GM18861 (cell line): ENCODE measurements at regions not wholly inside any gene's neighbourhood (a gene's known extent, or its start where the extent isn't known, plus 50 kb on each side); places are given as distances from the start of the nearest gene placed in this dataset.

Experiments
- ATAC-seq: cut with Tn5 transposase; IDR thresholded peaks from one replicate; pipeline ENCODE4 v1.9.1; 2021; ENCODE audit not compliant: unreplicated experiment

DNA sequence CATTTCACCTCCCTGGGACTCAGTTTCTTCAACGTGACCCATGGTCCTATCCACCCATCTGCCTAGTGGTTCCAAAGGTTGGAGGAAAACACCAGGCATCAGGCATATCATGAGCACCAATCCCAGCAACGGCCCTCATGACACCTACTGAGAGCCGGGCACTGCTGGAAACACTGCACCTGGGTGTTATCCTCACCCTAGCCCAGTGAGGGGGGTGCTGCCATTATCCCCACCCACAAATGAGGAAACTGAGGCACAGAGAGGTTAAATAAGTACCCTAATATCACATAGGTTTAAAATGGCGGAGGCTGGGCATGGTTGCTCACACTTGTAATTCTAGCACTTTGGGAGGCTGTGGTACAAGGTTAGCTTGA is 206.9 kb downstream of the MATN1 start:
- ATAC-seq, result no peak

DNA sequence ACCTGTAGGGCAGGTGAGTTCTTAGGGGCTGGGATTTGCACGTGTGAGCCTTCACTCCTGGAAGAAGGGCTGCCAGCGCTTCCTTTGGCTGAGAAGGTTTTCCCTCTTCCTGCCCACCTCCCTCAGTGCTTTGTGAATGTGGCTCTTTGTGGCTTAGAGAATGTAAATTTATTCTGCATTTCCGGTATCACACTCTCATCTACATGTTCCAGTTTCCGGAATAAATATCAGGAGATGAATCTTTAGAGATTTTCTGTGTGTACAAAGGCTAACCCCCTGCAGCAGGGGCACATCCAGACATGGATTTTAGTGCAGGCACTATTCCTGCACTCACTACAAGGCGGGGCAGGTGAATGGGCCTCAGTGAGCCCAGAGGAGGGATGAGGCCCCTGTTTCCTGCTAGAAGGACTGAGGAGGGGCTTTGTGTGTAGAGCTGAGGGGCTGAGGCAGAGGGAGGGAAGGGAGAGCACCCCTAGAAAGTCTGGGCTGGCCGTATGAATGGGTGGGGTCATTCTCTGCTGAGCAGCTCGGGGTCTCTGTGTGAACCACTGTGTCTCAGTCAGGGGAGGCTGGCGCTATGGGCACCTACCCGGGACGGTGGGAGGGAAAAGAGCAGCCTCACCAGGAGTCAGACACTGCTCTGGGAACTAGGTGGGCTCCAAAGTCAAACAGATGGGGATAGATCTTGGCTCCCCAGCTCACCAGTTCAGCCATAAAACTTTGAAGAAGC is 207.5 kb downstream of the MATN1 start:
- ATAC-seq, result no peak

DNA sequence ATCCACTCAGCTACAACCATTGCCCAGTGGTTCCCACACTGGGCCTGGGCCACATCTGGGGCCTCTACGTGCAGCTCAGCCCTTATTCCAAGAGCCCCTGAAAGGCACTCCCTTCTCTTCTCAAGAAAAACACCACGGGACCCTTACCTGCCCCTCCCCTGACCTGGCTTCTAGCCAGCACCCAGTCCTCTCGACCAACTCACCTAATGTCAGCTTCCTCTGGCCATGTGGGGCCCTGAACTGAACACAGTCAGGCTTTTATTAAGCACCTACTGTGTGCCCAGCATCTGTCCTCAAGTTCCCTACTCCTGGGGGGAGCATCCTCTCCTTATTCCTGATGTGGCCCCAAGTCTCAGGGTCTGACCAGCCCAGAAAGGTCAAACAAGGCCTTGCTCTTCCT is 208.4 kb downstream of the MATN1 start:
- ATAC-seq, result no peak

DNA sequence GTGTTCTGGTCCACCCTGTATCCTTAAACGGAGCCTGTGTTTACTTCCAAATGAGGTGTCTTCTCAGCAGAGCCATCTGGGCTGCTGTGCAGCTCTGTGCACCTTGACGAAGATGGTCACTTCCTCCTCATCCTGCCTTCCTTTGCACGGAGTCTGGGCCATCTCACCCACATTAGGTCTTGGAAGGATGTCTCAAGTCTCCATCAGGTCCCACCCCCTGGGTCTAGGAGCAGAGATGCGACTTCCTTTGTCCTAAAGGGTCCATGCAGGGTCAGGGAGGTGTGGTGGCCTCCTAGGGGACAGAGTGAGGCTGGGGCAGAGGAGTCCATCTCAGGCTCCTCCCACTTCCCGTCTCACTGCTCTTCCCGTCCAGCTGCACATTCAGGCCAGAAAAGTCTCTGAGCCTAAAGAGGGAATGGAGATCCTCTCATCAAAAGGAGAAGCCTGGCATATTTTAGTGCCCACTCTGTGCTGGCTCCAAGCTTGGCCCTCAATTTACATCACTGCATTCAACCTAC is 209.2 kb downstream of the MATN1 start:
- no peak for ATAC-seq

DNA sequence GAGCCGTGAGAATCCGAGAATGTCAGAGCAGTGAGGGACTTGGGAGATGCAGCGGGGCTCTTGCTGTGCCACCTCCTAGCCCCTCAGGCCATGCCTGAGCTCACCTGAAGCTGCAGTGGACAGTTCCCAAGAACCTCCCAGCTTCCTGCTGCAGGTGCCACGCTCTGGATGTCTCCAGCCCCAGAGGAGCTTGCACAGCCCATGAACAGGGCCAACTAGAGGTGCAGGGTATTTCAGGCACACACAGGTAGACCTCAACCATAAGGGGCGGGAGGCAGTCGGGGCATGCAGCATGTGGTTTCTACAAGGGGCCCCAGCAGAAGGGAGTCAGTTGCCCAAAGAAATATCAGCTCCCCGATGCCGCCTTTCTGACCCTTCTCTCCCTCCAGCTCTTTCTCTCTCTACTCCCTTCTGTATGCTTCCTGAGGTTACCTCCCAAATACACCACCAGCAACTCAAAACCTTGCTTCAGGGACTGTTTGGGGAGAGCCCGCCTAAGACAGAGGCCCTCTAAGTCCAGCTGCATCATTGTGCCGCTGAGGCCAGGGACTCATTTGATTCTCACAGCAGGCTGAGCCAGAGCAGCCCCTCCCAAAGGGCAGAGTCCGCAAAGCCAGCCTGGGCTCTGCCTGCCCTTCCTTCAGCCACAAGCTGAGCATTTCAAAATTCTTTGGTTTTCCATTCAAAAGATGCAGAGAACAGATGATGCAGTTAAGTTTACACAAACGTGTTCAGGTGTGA is 209.8 kb downstream of the MATN1 start:
- ATAC-seq, result no peak

DNA sequence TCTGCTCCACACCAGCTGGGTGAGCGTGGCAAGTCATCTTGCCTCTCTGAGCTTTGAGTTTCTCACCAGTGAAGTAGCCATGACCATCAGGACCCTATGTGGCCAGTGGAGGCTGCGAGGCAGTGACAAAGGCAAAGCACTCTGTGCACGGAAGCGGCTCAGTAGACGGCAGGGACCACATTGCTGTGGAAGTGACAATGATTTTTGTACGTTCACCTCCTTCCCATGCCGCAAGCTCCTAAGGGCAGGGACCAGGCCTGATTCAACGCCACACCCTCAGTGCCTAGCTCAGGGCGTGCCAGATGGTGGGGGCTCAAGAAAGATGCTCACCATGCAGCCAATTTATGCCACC is 210.5 kb downstream of the MATN1 start:
- ATAC-seq, result no peak

DNA sequence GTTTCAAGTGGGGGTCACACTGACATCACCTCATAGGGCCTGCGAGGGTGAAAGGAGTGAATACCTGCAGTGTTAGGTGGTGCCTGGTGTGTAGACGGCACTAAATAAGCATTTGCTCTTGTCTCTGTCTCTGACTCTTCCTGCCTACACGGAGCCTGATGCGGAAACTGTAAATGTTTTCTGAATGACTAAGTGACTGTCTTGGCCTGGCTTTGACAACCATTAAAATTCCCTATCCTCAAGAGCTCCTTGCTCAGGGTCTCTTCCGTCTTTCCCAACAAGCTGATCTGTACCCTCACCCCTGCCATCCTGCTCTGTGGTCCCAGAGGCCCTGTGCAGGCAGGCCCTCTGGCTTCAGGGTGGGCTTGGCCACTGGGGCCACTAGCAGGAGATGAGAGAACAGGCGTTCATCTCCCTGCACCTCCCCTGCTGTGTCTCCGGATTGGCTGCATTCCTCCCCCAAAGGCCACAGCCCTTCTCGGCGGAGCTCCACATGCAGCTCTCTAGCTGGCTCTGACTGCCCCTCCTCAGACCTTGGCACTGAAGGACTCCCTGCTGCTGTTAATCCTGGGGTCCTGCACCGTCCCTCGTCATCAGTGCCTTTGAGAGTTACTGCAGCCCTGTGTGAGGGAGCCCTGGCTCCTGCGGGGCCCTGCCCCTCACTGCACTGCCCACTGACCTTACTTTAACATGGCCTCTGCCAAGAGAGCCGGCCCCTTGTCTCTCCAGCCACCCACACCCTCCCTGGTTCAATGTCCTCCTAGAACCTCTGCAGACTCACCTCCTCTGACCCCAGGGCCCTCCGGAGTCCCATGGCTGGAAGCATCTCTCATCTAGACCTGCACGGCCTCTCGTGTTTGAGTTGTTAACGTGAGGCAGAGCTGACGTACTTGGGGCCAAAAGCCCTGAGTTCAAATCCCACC is 211.1 kb downstream of the MATN1 start:
- no peak for ATAC-seq

DNA sequence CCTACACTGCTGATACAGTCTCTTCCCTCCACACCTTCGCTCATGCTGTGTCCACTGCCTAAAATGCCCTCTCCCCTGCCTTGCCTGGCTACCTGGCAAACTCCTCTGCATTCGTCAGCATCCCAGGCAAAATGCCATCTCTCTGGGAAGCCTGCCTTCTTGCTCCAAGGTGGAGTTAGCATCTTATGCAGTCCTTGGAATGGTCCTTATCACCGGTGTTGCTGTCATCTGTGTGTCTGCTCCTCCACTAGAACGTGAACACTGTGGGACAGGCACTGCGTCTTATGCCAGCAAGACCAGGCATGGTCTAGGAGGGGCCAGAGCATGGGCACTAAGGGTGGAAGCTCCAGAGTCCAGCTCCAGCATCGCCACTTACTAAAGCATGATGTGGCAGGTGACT is 211.8 kb downstream of the MATN1 start:
- ATAC-seq, result no peak

DNA sequence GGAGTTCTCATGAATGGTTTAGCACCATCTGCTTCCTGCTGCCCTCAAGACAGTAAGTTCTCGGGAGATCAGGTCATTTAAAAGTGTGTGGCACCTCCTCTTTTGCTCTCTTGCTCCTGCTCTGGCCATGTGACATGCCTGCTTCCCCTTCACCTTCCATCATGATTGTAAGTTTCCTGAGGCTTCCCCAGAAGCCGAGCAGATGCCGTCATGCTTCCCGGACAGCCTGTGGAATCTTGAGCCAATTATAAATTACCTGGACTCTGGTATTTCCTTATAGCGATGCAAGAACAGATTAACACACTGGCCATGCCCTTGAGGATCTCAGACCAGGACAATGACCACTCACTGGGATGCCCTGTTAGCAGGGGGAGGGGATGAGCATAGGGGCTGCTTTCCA is 212.3 kb downstream of the MATN1 start:
- ATAC-seq, result no peak

DNA sequence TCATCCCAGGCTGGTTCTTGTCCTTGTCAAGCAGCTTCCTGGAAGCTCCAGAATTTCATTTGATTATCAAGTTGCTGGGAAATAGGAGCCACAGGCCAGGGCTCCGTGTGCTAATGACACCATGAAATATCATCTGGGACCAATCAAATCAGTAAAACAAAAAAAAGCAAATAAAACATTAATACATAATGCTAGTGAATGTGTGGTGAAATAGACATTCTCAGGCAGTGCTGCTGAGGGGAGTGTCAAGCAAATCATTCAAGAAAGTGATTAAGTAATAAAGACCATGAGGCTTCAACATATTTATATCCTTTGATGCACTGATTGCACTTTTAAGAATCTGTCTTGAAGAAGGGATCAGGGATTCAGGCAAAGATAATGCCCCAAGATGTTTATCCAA is 213.7 kb downstream of the MATN1 start:
- no peak for ATAC-seq

DNA sequence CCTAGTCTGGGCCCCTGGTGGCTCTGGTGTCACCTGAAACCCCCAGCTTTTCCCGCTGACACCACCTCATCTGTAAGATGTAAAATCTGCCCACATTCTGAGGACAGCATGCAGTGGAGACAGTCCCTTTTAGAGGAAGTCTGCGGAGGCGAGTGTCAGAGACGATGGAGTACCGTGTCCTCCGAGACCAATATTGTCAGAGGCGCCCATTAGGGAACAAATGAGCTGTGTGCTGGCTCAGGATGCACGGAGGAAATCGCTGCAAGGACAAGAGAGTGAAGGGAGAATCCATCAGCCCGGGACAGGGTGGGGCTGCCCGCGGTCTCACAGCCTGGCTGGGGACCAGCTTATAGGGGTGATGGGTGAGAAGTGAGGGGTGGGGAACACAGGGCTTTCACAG is 214.8 kb downstream of the MATN1 start:
- no peak for ATAC-seq

DNA sequence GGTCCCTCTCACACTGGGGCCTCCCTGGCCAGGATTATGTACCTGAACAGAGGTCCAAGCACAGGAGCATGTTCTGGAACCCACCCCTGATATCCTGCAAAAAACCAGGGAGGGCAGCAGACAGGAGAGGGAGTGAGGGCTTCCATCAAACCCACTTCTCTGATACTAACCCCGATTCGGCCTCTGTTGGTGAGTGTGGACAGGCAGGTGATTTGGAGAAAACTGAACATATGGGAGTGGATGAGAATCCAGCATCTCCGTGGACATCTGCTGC is 215.3 kb downstream of the MATN1 start:
- ATAC-seq, result no peak

DNA sequence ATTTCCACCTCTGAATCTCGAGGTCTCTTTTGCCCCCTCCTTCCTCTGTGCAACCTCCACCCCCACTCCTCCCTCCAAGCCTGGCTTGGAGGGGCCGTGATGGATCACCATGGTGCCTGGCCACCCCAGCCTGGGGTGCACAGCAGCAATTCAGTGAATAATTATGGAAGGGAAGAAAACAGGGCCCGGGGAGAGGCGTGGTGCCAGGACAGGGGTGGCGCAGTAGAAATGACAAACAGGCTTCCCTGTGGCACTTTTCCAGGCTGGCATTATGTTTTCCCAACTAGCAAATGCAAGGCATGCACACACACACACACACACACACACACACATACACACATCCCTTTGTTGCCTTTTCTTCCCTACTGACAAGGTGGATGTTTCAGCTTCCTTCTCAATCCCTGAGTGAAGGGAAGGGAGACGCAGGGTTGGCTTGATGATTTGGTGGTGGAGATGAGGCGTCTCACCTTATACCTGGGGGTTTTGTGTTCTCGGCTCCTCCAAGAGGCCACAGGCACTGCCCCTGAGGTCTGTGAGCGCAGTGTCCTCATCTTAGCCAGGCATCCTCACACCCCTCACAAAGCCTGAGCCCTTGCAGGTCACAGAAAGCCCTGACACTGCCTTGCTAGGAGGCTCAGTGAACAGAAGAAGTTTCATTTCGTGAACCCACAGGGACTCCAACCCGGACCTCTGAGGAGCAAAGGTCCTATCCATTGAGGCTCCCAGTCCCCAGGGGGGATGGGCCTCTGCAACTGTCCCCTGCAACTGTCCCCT is 215.8 kb downstream of the MATN1 start:
- ATAC-seq, result no peak

DNA sequence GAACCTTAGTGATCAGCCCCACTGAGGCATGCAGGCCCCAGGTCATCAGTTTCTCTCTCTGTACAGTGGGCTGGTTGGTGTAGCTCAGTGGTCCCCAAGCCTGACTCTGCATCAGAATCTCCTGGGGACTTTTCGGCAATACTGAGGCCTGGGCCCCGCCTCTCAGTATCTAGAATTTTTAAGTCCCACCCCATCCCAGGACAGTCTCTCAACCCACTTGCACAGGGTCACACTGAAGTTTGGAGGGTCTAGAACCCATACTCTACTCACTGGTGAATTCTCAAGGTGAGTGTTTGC is 216.4 kb downstream of the MATN1 start:
- ATAC-seq, result no peak

DNA sequence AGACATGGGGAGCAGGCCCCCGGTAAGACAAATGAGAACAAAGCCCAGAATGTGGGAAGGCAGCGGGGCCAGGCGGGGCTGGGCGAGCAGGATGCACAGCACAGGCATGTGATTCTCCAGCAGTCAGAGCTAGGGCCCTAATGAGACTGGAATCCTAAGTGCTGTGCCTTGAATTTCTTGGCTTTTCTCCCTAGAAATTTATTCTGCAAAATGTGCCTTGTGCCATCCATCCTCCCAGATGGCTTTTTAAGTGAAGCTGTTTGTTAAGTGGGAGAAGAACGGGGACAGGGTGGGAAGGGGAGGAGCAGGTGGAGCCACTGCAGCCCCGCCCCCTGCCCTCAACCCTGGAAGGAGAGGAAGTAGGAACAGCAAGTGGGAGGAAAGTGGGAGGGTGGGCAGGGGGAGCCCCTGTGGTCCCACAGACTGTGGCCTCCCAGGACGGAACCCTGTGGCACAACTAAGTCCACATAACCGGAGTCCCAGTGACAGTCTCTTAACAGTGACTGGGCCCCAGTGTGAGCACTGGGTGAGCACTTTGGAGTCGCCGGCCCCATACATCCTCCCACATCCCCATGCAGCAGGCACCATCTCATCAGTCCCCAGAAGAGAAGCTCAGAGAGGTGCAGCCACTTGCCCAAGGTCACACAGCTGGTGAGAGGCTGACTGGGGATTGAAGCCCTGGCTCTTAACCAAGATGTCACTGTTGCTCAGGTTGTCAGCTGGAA is 216.9 kb downstream of the MATN1 start:
- ATAC-seq, result no peak

DNA sequence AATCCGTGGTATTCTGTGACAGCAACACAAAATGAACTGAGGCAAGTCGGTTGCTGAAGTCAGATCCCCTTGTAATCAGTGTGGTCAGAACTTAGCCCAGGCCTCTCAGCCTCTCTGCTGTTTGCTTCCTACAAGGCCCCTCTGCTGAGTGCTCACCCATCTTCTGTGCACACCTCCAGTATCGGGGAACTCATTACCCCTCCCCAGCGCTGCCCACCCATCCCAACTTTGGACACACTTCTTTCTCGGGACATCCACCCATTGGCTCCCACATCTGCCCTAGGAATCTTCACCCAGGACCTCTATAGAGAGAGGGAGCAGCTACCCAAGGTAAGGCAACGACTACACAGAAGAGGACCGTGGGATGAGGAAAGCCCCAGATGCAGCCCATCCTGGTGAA is 217.5 kb downstream of the MATN1 start:
- no peak for ATAC-seq

DNA sequence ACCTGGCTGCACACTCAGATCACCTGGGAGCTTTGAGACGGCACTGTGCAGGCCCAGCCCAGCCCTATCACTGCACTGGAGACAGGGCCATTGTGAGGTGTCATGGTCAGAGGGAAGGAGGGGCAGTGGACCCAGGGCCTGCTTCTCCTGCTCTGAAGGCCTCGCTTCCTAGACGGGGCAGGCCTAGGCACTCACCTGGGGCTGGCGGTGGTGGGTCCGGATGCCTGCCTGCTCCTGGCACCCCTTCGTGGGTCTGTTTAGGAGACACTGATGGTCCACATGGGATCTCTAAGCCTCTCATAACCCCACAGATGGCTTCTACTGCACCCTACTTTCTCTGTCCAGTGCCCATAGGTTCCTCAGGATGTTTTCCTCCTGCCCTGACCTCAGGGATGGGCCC is 230.9 kb downstream of the MATN1 start:
- no peak for ATAC-seq

DNA sequence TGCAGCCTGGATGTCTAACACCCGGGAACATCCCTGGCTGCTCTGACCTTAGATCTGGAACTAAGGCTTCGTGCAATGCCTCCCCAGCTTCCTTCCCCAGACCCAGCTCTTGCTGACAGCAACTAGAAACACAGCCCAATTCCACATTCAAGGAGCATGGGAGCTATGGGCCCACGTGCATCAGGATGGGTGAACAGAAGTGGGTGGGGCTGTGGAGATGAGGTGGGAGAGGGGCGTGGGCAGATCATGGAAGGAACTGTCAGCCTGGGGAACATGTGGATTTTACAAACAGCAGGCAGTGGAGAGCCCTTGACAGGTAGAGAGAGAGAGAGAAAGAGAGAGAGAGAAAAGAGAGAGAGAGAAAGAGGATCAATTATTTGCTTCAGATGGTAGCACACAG is 231.6 kb downstream of the MATN1 start:
- ATAC-seq, result no peak

DNA sequence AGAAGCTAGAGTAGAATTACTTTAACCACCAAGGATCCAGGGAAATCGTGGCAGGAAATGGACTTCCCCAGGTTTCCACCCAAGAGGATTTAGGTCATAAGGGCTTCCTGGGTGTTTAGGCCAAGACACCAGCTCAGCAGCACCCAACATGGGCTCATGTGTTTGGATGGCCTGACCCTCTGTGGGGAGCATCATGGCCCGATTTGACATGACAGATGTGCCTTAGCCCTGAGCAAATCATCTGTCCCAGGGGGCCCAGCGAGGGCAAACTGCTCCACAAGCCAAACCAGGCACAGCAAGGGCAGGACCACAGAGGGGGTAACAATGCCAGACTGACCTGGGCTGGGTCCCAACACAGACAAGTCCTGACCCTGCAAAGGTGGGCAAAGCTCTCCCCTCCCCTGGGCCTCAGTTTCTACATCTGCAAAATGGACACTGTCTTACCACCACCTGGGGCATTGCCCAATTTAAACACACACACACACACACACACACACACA is 232.8 kb downstream of the MATN1 start:
- no peak for ATAC-seq

DNA sequence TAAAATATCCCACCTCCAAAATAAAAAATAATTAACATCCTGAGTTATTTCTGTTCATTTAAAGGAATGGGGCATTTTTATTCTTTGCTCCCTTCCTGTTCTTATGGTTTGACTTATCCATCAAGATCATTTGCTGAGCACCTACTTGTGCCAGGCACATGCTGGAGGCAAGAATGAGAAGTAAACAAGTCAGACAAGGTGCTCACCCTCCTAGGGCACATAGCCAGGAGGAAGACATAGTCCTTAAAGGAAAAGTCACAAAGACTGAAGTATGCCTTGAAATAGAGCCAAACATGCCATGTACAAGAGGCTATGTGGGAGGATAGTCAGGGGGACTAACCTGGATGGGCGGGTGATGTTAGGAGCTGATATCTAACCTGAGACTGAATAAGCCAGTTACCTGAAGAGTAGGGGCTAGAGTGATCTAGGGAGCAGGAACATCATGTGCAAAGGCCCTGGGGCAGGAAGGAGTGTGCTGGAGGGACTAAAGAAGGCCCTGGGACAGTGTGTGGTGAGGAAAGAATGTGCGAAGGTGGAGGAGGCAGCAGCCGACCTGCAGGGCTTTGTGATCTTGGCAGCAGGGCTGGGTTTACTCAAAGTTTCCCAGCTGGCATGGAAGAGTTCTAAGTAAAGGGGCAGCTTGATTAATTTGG is 233.5 kb downstream of the MATN1 start:
- no peak for ATAC-seq
